GM19438 (cell line): ENCODE measurements at regions not wholly inside any gene's neighbourhood (a gene's known extent, or its start where the extent isn't known, plus 50 kb on each side); places are given as distances from the start of the nearest gene placed in this dataset.
"Not testable (repeated sequence)": the region's sequence is repeated elsewhere in the genome, so short reads cannot be mapped to it uniquely, and the experiment has no call there.

Experiments used
- ATAC-seq: cut with Tn5 transposase; IDR thresholded peaks from one replicate; pipeline ENCODE4 v1.9.1; 2021; ENCODE audit warnings: low read depth; ENCODE audit not compliant: unreplicated experiment

- no peak for ATAC-seq
These were observed 55.1 kb upstream of the STARD13 start for GRCh38 chr13:33340631-33341030.

DNA sequence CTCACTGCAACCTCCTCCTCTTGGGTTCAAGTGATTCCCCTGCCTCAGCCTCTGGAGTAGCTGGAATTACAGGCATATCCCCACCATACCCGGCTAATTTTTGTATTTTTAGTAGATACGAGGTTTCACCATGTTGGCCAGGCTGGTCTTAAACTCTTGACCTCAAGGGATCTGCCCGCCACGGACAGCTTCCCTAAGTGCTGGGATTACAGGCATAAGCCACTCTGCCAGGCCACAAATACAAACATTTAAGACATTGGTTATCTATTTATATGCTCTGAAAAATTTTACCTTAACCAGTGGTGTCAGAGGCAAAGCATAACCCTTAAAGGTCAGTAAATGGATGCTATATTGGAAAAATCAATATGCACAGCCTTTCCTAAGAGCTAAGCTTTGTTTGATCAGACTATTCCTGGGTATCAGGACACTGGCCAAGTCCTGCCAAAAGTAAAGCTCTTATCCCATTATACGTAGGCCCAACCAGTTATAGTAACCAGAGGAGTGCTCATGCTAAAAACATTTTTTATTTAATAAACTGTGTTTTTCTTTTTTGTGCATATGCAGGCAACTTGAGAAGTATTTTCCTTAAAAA, 56.4 kb upstream of the STARD13 start:
- ATAC-seq = no peak

DNA sequence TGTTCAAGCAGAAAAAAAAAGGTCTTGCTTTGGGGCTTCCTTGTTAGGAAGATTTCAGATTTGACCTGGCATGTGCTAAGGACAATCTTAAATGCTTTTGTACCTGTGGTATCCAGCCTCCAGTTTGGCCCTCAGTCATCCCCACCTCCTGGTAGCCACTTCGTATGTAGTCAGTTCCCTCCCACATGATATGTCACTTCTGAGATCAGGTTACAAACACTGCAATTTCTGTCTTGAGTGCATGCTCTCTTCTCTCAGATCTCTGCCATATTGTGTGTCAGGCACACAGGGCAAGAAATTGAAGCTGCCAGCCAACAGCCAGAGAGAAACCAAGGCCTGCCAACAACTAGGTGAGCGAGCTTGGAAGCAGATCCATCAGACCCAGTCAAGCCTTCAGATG, 60.3 kb upstream of the STARD13 start:
- ATAC-seq = no peak

DNA sequence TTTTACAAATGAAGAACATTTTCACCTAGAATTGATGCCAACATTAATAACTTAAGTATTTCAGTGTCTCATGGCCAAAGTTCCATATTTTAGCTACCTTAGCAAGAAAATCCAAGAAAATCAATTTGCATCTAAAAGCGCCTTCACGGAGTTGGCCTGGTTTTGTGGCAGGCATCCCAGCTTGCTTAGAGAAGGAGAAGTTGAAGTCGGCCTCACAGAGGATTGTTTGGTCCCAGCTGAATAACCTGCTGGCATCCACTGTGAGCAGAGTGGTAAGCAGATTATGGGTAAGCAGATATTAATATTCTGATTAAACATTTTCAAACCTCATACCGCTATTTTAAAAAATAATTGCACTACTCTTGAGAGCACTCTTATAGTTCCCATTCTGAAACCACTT, 62.3 kb upstream of the STARD13 start:
- no peak for ATAC-seq

DNA sequence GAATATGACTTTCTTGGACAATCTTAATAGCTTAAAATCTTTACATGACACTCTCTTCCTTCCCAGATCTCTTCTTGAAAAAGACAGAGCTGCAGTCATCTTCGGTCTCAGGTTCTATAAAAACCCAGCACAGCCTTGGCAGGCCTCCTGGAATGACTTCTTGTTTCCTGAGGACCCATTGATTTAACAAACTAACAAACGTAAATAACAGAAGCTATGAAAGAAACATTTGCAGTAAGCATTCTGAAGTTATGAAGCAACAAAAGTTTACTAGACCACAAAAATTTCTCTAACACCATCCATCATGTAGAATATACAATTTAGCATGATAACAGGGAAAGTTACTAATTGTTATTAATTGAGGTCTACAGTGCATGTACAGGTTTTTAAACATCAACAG, 62.8 kb upstream of the STARD13 start:
- no peak for ATAC-seq

DNA sequence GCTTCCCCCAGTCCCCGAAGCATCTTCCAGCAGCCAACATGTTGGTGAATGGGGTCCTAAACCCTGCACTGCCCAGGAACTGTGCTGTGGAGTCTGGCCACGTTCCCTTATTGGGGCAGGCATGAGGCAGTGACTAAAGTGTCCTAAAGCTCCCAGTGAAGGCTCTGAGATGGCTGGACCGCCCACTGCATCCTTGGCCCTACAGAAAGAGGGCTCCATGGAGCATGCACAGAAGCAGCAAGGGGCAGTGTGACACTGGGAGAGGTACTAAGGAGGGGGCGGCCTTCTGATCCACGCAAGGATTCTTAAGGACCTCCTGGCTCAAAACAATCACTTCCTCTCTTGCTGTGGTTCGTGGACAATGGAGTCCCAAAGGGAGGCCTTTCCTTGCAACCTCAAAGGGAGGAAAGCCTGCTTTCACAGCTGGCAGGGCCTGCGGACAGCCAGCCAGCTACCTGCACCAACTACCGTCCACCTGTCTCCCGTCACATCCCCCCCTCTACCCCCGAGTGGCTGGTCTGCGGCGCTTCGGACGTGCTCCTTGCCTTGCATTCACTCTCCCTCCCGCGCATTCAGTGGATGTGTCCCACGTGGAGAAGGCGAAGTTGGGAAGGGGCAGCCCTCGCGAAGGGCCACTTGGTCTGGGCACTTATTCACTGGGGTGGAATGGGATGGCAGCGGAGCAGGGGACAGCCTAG, 63.9 kb upstream of the STARD13 start:
- ATAC-seq = no peak

GRCh38 chr13:33349986-33350826, 64.7 kb upstream of the STARD13 start:
- no peak for ATAC-seq

GRCh38 chr13:33351319-33351718, 65.8 kb upstream of the STARD13 start:
- no peak for ATAC-seq

DNA sequence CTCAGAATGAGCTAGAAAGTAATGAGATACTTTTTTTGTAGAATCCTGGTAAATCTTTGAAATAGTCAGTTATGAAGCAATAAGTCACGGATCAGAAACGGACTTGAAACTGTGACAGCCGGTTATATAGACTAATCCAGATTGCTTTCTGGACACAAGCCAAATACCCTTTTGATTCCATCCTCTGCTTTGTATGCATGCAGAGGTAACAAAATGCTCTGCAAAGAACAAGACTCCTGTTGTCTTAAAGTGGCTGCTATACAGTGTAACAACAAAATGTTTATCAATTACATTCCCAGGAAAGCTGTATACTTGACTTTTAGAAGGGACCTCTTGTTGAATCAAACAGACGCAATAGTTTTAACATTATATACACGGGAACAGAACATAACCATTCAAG, 66.5 kb upstream of the STARD13 start:
- no peak for ATAC-seq

DNA sequence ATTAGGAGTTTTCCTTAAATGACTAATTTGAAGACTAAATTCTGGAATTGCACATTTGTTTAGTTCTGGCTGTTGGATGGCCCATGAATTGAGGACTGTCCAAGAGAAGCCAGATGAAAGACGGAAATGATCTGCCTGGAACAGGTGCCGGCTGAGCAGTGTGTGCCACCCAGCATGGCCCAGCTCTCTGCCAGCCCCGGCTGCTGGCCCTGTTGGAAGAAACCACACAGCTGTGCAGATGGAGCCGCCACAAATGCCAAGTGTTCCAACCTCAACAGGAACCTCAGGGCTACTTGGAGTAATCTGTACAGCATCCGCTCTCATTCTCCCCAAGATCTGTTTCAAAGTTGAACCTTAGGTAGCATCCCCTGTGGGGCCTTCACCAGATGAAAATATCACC, 67.0 kb upstream of the STARD13 start:
- no peak for ATAC-seq

- ATAC-seq = no peak
These were observed 67.7 kb upstream of the STARD13 start for GRCh38 chr13:33353210-33353609.

GRCh38 chr13:33353646-33354045, 68.1 kb upstream of the STARD13 start:
- no peak for ATAC-seq

DNA sequence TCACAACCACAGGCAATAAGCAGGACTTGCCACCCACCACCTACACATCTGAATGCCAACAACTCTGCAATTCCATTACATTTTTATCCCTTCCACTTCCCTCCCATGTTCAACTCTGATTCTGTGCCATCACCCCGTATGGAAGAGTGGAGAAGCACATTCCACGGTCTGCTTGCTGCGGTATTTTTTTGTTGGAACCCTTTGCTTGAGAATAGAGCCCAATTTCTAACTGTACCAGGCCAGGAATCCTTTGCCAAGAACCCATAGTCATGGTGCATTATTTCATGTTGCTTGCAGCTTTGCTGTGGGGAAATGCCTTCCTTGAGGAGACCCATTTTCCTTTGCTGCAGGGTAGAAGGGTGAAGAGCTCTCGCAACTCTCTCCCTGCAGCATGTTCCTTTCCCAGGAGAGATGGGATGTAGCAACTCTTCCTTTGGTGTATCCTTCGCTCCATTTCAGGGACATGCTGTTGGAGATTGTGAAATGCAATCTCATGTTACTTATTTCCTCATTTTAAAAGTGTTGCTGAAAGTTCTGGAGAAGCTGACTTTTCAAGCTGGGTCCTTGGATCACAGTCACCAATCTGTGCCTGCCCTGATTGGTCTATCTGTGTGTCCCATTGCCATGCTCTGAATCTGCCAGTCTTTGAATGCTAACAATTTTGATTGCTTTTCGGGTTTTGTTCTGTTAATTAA, 69.8 kb upstream of the STARD13 start:
- ATAC-seq = no peak

DNA sequence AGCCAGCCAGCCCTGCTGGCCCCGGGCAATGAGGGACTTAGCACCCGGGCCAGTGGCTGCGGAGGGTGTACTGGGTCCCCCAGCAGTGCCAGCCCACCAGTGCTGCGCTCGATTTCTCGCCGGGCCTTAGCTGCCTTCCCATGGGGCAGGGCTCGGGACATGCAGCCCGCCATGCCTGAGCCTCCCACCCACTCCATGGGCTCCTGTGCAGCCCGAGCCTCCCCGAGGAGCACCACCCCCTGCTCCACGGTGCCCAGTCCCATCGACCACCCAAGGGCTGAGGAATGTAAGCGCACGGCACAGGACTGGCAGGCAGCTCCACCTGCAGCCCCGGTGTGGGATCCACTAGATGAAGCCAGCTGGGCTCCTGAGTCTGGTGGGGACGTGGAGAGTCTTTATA, 72.5 kb upstream of the STARD13 start:
- ATAC-seq = not testable (repeated sequence)

GRCh38 chr13:33362986-33363727, 77.6 kb upstream of the STARD13 start:
- no peak for ATAC-seq

GRCh38 chr13:33364192-33364591, 78.6 kb upstream of the STARD13 start:
- no peak for ATAC-seq

- ATAC-seq = no peak
These were observed 81.0 kb upstream of the STARD13 start for GRCh38 chr13:33366469-33367062.

GRCh38 chr13:33367171-33367895, 81.8 kb upstream of the STARD13 start:
- no peak for ATAC-seq

- no peak for ATAC-seq
These were observed 82.4 kb upstream of the STARD13 start for GRCh38 chr13:33367926-33368325.
